Brain pericyte (primary cell): ENCODE measurements at regions not wholly inside any gene's neighbourhood (a gene's known extent, or its start where the extent isn't known, plus 50 kb on each side); places are given as distances from the start of the nearest gene placed in this dataset.

Source experiments
- DNase-seq: peaks from one replicate; pipeline ENCODE4 v3.0.0-alpha.2; 2012; ENCODE audit warnings: low read depth, low spot score

GRCh38 chr6:163635731-163636364 lies 221.3 kb downstream of the QKI start:
- no peak for DNase-seq

- no peak for DNase-seq
These were observed 220.8 kb downstream of the QKI start for GRCh38 chr6:163635315-163635714.

- no peak for DNase-seq
These were observed 220.0 kb downstream of the QKI start for GRCh38 chr6:163634211-163635171.

- DNase-seq: no peak
These were observed 216.5 kb downstream of the QKI start for GRCh38 chr6:163630991-163631390.

GRCh38 chr6:163630572-163630971 lies 216.1 kb downstream of the QKI start:
- no peak for DNase-seq

- no peak for DNase-seq
These were observed 215.6 kb downstream of the QKI start for GRCh38 chr6:163630096-163630495.
